HCT116 (cell line): ENCODE measurements at regions not wholly inside any gene's neighbourhood (a gene's known extent, or its start where the extent isn't known, plus 50 kb on each side); places are given as distances from the start of the nearest gene placed in this dataset.

Source experiments
- ATAC-seq: fragments of 200-7000 bp; cut with Tn5 transposase; 2 replicates; pipeline ENCODE4 v1.9.1; 2020; ENCODE audit warnings: mild to moderate bottlenecking, moderate library complexity
- BruUV-seq: library from RNA; stranded (reverse); fragments of 400-500 nt; replicated peaks from 2 replicates; lab custom pipeline; 2021; lab: Mats Ljungman, UMichigan
- CTCF ChIA-PET: fragments of 300-600 bp; sonication (Branson Sonifier 250); formaldehyde crosslinking; loops from one replicate; lab custom pipeline; 2021; ENCODE audit warnings: antibody characterized with exemption; lab: Charles Lee
- POLR2A ChIA-PET: fragments of 300-600, 350-600 bp; sonication (Branson Sonifier 250); formaldehyde crosslinking; loops from one replicate; lab custom pipeline; 2021; ENCODE audit warnings: antibody characterized with exemption; lab: Charles Lee
- RAD21 ChIA-PET, 2 experiments: fragments of 300-600 bp; sonication (Branson Sonifier 250); formaldehyde crosslinking; loops; one replicate each; lab custom pipeline; 2023; ENCODE audit warnings: low total read pairs in 2 of 2; ENCODE audit not compliant: uncharacterized antibody in 2 of 2, unreplicated experiment in 2 of 2, low non-redundant PET in 1 of 2; lab: Charles Lee
- DNase-seq: peaks from one replicate; pipeline ENCODE4 v3.0.0-alpha.2; 2010; ENCODE audit warnings: low read depth, low spot score
- H2AFZ ChIP-seq: fragments of 200-600 bp; shearing (Covaris generic), sonication (generic); 2 replicates; pipeline ENCODE4 v1.6.1; 2017; ENCODE audit warnings: low read depth, mixed run types, mixed read lengths, antibody characterized with exemption, low read length; ENCODE audit not compliant: poor library complexity, severe bottlenecking
- H3K27ac ChIP-seq: 2 replicates; pipeline ENCODE4 v1.5.1; 2012; ENCODE audit warnings: low read depth, low read length
- H3K27me3 ChIP-seq: fragments of 200-600 bp; sonication (generic); 2 replicates; pipeline ENCODE4 v1.6.1; 2016; ENCODE audit warnings: mixed run types, low read length, mixed read lengths; ENCODE audit not compliant: insufficient read depth
- H3K36me3 ChIP-seq, 2 experiments: fragments of 200-500 bp in 1 of 2; fragments of 200-600 bp in 1 of 2; sonication (Bioruptor generic) in 1 of 2; sonication (generic) in 1 of 2; 2 replicates each; pipeline versions ENCODE4 v1.5.1 to v1.6.1; 2014 to 2016; ENCODE audit warnings: low read length in 2 of 2, inconsistent platforms in 1 of 2, mixed read lengths in 1 of 2, mixed run types in 1 of 2; ENCODE audit not compliant: insufficient read depth in 2 of 2, control insufficient read depth in 1 of 2
- H3K4me1 ChIP-seq, 2 experiments: fragments of 200-600 bp in 1 of 2; sonication (generic) in 1 of 2; 2 replicates each; pipeline versions ENCODE4 v1.5.1 to v1.6.1; 2012 to 2017; ENCODE audit warnings: low read length in 2 of 2, inconsistent platforms in 1 of 2, mild to moderate bottlenecking in 1 of 2, mixed read lengths in 1 of 2, mixed run types in 1 of 2, moderate library complexity in 1 of 2; ENCODE audit not compliant: insufficient read depth in 2 of 2, control insufficient read depth in 1 of 2
- H3K4me2 ChIP-seq: fragments of 200-600 bp; sonication (generic); 2 replicates; pipeline ENCODE4 v1.6.1; 2017; ENCODE audit warnings: mixed run types, low read length, mixed read lengths
- H3K4me3 ChIP-seq, 2 experiments: fragments of 200-600 bp in 1 of 2; sonication (generic) in 1 of 2; replicated peaks in 1 of 2; 2 replicates each; pipeline ENCODE4 v1.5.1; 2011 to 2016; ENCODE audit warnings: low read length in 2 of 2, control low read depth in 1 of 2, low read depth in 1 of 2, mild to moderate bottlenecking in 1 of 2, mixed read lengths in 1 of 2, mixed run types in 1 of 2
- H3K79me2 ChIP-seq: fragments of 200-600 bp; sonication (generic); 2 replicates; pipeline ENCODE4 v1.6.1; 2017; ENCODE audit warnings: mild to moderate bottlenecking, mixed run types, low read length, moderate library complexity, mixed read lengths; ENCODE audit not compliant: insufficient read depth
- H3K9ac ChIP-seq: fragments of 200-600 bp; sonication (generic); 2 replicates; pipeline ENCODE4 v1.6.1; 2016; ENCODE audit warnings: low read length, mixed read lengths
- H3K9me2 ChIP-seq: fragments of 200-600 bp; sonication (generic), shearing (Covaris generic); 2 replicates; pipeline ENCODE4 v1.6.1; 2017; ENCODE audit warnings: mixed run types, mild to moderate bottlenecking, moderate library complexity; ENCODE audit not compliant: insufficient read depth
- H3K9me3 ChIP-seq, 2 experiments: fragments of 200-500 bp in 1 of 2; fragments of 200-600 bp in 1 of 2; sonication (Bioruptor generic) in 1 of 2; sonication (generic) in 1 of 2; 2 replicates each; pipeline ENCODE4 v1.6.1; 2014 to 2017; ENCODE audit warnings: low read length in 2 of 2, mixed read lengths in 2 of 2, inconsistent platforms in 1 of 2, low read depth in 1 of 2, mild to moderate bottlenecking in 1 of 2, mixed run types in 1 of 2, moderate library complexity in 1 of 2; ENCODE audit not compliant: control insufficient read depth in 1 of 2, insufficient read depth in 1 of 2
- H4K20me1 ChIP-seq: fragments of 200-600 bp; sonication (generic), shearing (Covaris generic); 2 replicates; pipeline ENCODE4 v1.6.1; 2017; ENCODE audit warnings: mixed run types, mild to moderate bottlenecking, moderate library complexity; ENCODE audit not compliant: insufficient read depth
- CBX3 ChIP-seq: IDR thresholded peaks from 2 replicates; pipeline ENCODE4 v1.6.1; 2012; ENCODE audit warnings: low read depth
- CEBPB ChIP-seq: IDR thresholded peaks from 2 replicates; pipeline ENCODE4 v1.6.1; 2012; ENCODE audit warnings: low read depth
- EGR1 ChIP-seq: IDR thresholded peaks from 2 replicates; pipeline ENCODE4 v1.6.1; 2012; ENCODE audit warnings: low read depth
- EZH2 ChIP-seq: fragments of 200-600 bp; sonication (generic); IDR thresholded peaks from 2 replicates; pipeline ENCODE4 v1.6.1; 2017; ENCODE audit warnings: antibody characterized with exemption, mixed run types
- JUND ChIP-seq: IDR thresholded peaks from 2 replicates; pipeline ENCODE4 v1.6.1; 2012
- RAD21 ChIP-seq: IDR thresholded peaks from 2 replicates; pipeline ENCODE4 v1.6.1; 2012; ENCODE audit warnings: low read depth, mild to moderate bottlenecking
- SIN3A ChIP-seq: IDR thresholded peaks from 2 replicates; pipeline ENCODE4 v1.6.1; 2012; ENCODE audit warnings: low read depth
- TCF7L2 ChIP-seq: IDR thresholded peaks from 2 replicates; pipeline ENCODE4 v1.7.0; 2011; ENCODE audit warnings: borderline replicate concordance, inconsistent platforms; ENCODE audit not compliant: insufficient read depth, insufficient read length; ENCODE audit errors: extremely low read depth
- ZFX ChIP-seq: fragments of 450-650 bp; IDR thresholded peaks from 2 replicates; pipeline ENCODE4 v1.6.1; 2017
- ZNF274 ChIP-seq: fragments of 200-500 bp; sonication (Bioruptor generic); IDR thresholded peaks from 2 replicates; pipeline ENCODE4 v1.6.1; 2014; ENCODE audit warnings: mild to moderate bottlenecking, low read depth, low read length, inconsistent platforms
- intact Hi-C: fragments of 100-400 bp; cut with micrococcal nuclease; formaldehyde crosslinking; loops from 2 replicates; pipeline ENCODE4 v1.10.0; 2022
- TF ChIP-seq, protein P1 (sequence below), 3 experiments: fragments of 200-600 bp in 1 of 3; sonication (generic) in 1 of 3; IDR thresholded peaks in 2 of 3; conservative IDR thresholded peaks in 1 of 3; 2 replicates each; pipeline ENCODE4 v1.5.1; 2012 to 2017; ENCODE audit warnings: low read depth in 2 of 3, low read length in 2 of 3, antibody characterized with exemption in 1 of 3, borderline replicate concordance in 1 of 3, control low read depth in 1 of 3, mild to moderate bottlenecking in 1 of 3, mixed read lengths in 1 of 3, mixed run types in 1 of 3, moderate library complexity in 1 of 3; ENCODE audit not compliant: insufficient read depth in 1 of 3
- TF ChIP-seq, protein P2 (sequence below): IDR thresholded peaks from 2 replicates; pipeline ENCODE4 v1.6.1; 2012; ENCODE audit warnings: low read depth
- TF ChIP-seq, protein P3 (sequence below): IDR thresholded peaks from 2 replicates; pipeline ENCODE4 v1.6.1; 2012

DNA sequence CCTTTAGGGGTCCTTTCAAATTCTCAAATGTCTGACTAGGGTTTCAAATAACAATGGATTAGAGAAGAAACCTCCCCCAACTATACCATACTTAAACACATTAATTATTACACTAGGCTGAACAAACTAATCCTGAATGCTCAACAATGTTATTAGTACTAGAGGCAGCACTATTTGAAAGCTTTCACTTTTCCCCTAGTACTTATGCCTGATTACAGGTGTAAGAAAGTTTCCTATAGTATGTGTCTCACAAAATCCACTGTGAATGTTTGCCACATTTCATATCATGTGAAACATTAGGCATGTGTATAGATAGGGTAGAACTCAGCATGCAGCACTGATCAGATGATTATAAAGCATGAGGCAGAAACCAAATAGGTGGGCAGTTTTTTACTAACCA is 336.2 kb downstream of the ZNF674 start:
- POLR2A ChIA-PET = no interaction called here
- TF ChIP-seq ZFX (no peak), CBX3 (no peak), CEBPB (no peak), JUND (no peak), EZH2 (no peak), SIN3A (no peak), RAD21 (no peak), ZNF274 (no peak), TCF7L2 (no peak), EGR1 (no peak)
- TF ChIP-seq, protein P1, sequence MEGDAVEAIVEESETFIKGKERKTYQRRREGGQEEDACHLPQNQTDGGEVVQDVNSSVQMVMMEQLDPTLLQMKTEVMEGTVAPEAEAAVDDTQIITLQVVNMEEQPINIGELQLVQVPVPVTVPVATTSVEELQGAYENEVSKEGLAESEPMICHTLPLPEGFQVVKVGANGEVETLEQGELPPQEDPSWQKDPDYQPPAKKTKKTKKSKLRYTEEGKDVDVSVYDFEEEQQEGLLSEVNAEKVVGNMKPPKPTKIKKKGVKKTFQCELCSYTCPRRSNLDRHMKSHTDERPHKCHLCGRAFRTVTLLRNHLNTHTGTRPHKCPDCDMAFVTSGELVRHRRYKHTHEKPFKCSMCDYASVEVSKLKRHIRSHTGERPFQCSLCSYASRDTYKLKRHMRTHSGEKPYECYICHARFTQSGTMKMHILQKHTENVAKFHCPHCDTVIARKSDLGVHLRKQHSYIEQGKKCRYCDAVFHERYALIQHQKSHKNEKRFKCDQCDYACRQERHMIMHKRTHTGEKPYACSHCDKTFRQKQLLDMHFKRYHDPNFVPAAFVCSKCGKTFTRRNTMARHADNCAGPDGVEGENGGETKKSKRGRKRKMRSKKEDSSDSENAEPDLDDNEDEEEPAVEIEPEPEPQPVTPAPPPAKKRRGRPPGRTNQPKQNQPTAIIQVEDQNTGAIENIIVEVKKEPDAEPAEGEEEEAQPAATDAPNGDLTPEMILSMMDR (IDR thresholded peaks at IDR 0.05 in 2 of 3, conservative IDR thresholded peaks at IDR 0.05 in 1 of 3; ENCODE audit: borderline replicate concordance in 1 of 3, insufficient read depth in 1 of 3, low read depth in 2 of 3, low read length in 2 of 3) = no peak
- TF ChIP-seq, protein P2, sequence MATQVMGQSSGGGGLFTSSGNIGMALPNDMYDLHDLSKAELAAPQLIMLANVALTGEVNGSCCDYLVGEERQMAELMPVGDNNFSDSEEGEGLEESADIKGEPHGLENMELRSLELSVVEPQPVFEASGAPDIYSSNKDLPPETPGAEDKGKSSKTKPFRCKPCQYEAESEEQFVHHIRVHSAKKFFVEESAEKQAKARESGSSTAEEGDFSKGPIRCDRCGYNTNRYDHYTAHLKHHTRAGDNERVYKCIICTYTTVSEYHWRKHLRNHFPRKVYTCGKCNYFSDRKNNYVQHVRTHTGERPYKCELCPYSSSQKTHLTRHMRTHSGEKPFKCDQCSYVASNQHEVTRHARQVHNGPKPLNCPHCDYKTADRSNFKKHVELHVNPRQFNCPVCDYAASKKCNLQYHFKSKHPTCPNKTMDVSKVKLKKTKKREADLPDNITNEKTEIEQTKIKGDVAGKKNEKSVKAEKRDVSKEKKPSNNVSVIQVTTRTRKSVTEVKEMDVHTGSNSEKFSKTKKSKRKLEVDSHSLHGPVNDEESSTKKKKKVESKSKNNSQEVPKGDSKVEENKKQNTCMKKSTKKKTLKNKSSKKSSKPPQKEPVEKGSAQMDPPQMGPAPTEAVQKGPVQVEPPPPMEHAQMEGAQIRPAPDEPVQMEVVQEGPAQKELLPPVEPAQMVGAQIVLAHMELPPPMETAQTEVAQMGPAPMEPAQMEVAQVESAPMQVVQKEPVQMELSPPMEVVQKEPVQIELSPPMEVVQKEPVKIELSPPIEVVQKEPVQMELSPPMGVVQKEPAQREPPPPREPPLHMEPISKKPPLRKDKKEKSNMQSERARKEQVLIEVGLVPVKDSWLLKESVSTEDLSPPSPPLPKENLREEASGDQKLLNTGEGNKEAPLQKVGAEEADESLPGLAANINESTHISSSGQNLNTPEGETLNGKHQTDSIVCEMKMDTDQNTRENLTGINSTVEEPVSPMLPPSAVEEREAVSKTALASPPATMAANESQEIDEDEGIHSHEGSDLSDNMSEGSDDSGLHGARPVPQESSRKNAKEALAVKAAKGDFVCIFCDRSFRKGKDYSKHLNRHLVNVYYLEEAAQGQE = no peak
- TF ChIP-seq, protein P3, sequence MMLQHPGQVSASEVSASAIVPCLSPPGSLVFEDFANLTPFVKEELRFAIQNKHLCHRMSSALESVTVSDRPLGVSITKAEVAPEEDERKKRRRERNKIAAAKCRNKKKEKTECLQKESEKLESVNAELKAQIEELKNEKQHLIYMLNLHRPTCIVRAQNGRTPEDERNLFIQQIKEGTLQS = no peak
- H2AFZ ChIP-seq = peak overlapping the region; percentile 54
- CTCF ChIA-PET = no interaction called here
- H3K9me2 ChIP-seq = no peaks in the 10 kb centered on the region
- DNase-seq = no peak
- H3K4me2 ChIP-seq = peak overlapping the region; percentile 49
- H3K9ac ChIP-seq = peak overlapping the region; percentile 18; the same call in 1 of the 2 replicates
- RAD21 ChIA-PET = no interaction called here
- no peak overlapping the region for H3K4me3 ChIP-seq
- H3K27ac ChIP-seq = peak overlapping the region; percentile 61; the same call in 1 of the 2 replicates
- intact Hi-C loops = no loop called here
- no peaks in the 10 kb centered on the region for H3K36me3 ChIP-seq
- H3K4me1 ChIP-seq = peaks cover 23 to 41% of the 10 kb centered on the region in 2 experiments
- H3K9me3 ChIP-seq = no peaks in the 10 kb centered on the region
- H3K27me3 ChIP-seq = no peaks in the 10 kb centered on the region
- H3K79me2 ChIP-seq = no peaks in the 10 kb centered on the region
- no peak for ATAC-seq
- BruUV-seq = no TSS peak
- no peaks in the 10 kb centered on the region for H4K20me1 ChIP-seq
